ENCODE measurements at regions not wholly inside any gene's neighbourhood (a gene's known extent, or its start where the extent isn't known, plus 50 kb on each side); places are given as distances from the start of the nearest gene placed in this dataset.

DNA sequence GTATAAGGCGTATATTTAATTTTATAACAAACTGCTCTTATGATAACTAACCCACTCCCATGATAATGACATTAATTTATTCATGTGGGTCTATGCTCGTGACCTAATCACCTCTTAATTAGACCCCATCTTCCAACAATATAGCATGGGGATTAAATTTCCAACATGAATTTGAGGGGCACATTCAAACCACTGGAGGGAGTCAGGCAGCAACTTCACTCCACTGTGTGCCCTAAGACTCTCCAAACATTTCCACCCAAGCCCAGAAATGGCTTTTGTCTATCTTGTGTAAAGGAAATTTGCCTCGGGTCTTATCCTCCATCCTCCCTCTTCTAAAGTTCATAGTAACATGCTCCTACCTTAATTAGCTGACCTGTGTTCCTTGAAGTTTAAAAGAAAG, 616.1 kb upstream of the CPEB2 start:
- TF ChIP-seq, protein P1, sequence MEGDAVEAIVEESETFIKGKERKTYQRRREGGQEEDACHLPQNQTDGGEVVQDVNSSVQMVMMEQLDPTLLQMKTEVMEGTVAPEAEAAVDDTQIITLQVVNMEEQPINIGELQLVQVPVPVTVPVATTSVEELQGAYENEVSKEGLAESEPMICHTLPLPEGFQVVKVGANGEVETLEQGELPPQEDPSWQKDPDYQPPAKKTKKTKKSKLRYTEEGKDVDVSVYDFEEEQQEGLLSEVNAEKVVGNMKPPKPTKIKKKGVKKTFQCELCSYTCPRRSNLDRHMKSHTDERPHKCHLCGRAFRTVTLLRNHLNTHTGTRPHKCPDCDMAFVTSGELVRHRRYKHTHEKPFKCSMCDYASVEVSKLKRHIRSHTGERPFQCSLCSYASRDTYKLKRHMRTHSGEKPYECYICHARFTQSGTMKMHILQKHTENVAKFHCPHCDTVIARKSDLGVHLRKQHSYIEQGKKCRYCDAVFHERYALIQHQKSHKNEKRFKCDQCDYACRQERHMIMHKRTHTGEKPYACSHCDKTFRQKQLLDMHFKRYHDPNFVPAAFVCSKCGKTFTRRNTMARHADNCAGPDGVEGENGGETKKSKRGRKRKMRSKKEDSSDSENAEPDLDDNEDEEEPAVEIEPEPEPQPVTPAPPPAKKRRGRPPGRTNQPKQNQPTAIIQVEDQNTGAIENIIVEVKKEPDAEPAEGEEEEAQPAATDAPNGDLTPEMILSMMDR (IDR thresholded peaks at IDR 0.05): no peak
- TF ChIP-seq POLR2A (IDR thresholded peaks at IDR 0.05): no peak
